T-helper 2 cell treated with Interferon-gamma antibody and Interleukin-4, amounts not matched to agents 5 μg/mL and 100 μg/mL, for 36 hours (primary cell): ENCODE measurements at regions not wholly inside any gene's neighbourhood (a gene's known extent, or its start where the extent isn't known, plus 50 kb on each side); places are given as distances from the start of the nearest gene placed in this dataset.

Experiments
- DNase-seq: peaks from one replicate; pipeline ENCODE4 v3.0.0; 2021; ENCODE audit warnings: low spot score
- H3K27ac Mint-ChIP-seq: one replicate; pipeline ENCODE4 v1.8.0; 2021; ENCODE audit warnings: mild to moderate bottlenecking, mixed read lengths
- H3K27me3 Mint-ChIP-seq: one replicate; pipeline ENCODE4 v1.8.0; 2021; ENCODE audit warnings: low read depth, mixed read lengths
- H3K36me3 Mint-ChIP-seq: one replicate; pipeline ENCODE4 v1.8.0; 2021; ENCODE audit warnings: low read depth, mixed read lengths
- H3K4me1 Mint-ChIP-seq: one replicate; pipeline ENCODE4 v1.8.0; 2021; ENCODE audit warnings: low read depth, mixed read lengths
- H3K4me3 Mint-ChIP-seq: one replicate; pipeline ENCODE4 v1.8.0; 2022; ENCODE audit warnings: mild to moderate bottlenecking, moderate library complexity, mixed read lengths
- H3K9me3 Mint-ChIP-seq: one replicate; pipeline ENCODE4 v1.8.0; 2021; ENCODE audit warnings: mixed read lengths

DNA sequence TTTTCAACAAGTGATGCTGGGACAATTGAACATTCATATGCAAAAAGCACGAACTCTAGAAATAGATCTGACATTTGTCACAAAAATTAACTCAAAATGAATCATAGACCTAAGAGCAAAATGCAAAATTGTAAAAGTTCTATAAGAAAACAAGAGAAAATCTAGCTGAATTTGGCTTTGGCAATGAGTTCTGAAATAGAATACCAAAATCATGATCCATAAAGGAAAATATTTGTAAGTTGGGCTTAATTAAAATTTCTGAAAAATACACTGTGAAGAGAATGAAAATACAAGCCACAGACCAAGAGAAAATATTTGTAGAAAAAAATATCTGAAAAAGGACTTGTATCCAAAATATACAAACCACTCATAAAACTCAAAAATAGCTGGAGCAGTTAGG, 698.8 kb upstream of the CELF2 start:
- H3K9me3 Mint-ChIP-seq: no peaks in the 10 kb centered on the region
- H3K27ac Mint-ChIP-seq: no peak overlapping the region
- H3K27me3 Mint-ChIP-seq: no peaks in the 10 kb centered on the region
- no peaks in the 10 kb centered on the region for H3K36me3 Mint-ChIP-seq
- DNase-seq: no peak
- H3K4me3 Mint-ChIP-seq: no peak overlapping the region
- H3K4me1 Mint-ChIP-seq: no peaks in the 10 kb centered on the region

DNA sequence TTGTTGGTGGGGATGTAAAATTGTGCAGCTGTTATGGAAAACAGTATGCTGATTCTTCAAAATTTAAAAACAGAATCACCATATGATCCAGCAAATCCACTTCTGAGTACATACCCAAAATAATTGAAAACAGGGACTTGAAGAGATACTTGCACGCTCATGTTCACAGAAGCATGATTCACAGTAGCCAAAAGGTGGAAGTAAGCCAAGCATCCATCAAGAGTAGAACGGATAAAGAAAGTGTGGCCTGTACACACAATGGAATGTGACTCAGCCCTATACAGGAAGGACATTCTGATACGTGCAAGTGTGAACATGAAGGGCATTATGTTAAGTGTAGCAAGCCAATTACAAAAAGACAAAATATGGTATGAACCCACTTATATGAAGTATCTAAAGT, 696.7 kb upstream of the CELF2 start:
- no peaks in the 10 kb centered on the region for H3K27me3 Mint-ChIP-seq
- no peaks in the 10 kb centered on the region for H3K4me1 Mint-ChIP-seq
- no peak overlapping the region for H3K27ac Mint-ChIP-seq
- no peak for DNase-seq
- no peaks in the 10 kb centered on the region for H3K9me3 Mint-ChIP-seq
- H3K36me3 Mint-ChIP-seq: no peaks in the 10 kb centered on the region
- H3K4me3 Mint-ChIP-seq: no peak overlapping the region

DNA sequence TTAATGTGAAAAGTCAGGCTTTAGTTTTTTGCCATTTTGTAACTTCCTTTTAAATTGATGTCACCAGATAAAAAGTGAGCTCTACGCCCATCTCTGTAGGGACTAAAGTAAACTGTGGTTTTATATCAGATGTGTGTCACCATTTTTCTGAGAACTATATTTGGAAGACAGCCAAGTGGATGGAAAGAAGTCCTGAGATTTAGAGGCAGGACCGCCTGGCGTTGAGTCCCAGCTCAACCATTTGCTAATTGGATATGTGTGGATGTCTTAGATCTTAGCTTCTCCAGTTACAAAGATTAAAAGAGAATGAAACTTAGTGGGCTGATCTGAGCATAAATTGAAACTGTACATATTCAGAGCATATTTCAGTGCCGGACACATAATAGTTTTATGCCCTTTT, 691.6 kb upstream of the CELF2 start:
- no peak overlapping the region for H3K4me3 Mint-ChIP-seq
- no peak for DNase-seq
- H3K27me3 Mint-ChIP-seq: no peaks in the 10 kb centered on the region
- H3K36me3 Mint-ChIP-seq: no peaks in the 10 kb centered on the region
- H3K4me1 Mint-ChIP-seq: no peaks in the 10 kb centered on the region
- H3K27ac Mint-ChIP-seq: no peak overlapping the region
- no peaks in the 10 kb centered on the region for H3K9me3 Mint-ChIP-seq

DNA sequence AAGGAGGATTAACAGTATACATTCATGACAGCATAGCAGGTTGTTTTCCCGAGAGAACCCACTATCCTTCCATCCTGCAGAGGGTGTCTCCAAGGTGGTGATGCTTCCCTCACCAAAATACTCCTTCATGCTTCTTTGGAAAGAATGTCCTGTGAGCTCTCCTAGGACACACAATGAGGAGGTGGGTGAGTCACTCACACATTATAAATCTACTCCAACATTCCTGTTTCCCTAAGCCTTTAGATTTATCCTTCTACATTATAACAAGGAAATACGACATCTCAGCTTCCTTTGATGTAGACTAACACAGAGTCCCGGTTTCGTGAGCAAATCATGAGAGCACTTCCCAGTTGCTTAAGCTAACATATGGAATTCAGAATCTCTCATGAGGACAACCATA, 689.7 kb upstream of the CELF2 start:
- H3K4me3 Mint-ChIP-seq: no peak overlapping the region
- no peaks in the 10 kb centered on the region for H3K27me3 Mint-ChIP-seq
- H3K36me3 Mint-ChIP-seq: no peaks in the 10 kb centered on the region
- no peaks in the 10 kb centered on the region for H3K4me1 Mint-ChIP-seq
- no peak for DNase-seq
- H3K9me3 Mint-ChIP-seq: no peaks in the 10 kb centered on the region
- H3K27ac Mint-ChIP-seq: no peak overlapping the region

DNA sequence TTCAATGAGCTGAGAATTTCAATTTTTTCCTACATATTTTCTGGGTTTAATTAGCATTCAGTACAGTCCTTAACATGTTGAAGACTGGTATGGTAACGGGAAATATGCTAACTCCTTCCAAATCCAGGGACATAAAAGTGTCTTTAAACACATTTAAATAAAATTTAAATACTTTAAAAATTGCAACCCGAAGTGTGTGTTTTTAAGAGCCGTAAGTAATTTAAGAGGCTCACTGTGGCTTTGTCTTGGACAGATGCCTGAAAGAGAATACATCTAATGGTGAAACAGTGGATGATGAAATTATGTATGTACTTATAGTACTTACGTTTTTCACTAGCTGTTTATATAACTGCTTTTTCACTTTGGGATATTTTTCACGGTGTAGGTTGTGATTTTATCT, 687.3 kb upstream of the CELF2 start:
- Mint-ChIP-seq H3K9me3 (no peaks in the 10 kb centered on the region), H3K27ac (no peak overlapping the region), H3K4me3 (no peak overlapping the region), H3K36me3 (no peaks in the 10 kb centered on the region), H3K4me1 (no peaks in the 10 kb centered on the region), H3K27me3 (no peaks in the 10 kb centered on the region)
- no peak for DNase-seq

DNA sequence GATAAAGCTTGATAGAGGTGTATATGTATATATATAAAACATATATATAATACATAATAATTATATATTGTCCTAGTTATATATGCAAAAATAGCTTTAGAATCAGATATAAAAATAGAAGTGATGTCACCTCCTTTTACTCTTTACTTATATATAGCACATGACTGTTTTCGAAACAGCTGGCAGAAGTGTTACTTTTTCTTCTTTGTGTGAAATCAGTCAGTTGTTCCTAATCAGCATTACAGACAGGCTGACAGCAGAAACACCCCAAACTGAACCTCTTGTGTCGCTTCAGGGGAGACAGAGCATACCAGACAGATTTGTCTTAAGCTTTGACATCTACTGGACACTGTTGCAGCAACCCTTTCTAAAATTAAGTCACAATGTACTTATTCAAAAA, 684.9 kb upstream of the CELF2 start:
- no peaks in the 10 kb centered on the region for H3K36me3 Mint-ChIP-seq
- no peak overlapping the region for H3K4me3 Mint-ChIP-seq
- no peaks in the 10 kb centered on the region for H3K4me1 Mint-ChIP-seq
- DNase-seq: no peak
- H3K27ac Mint-ChIP-seq: no peak overlapping the region
- no peaks in the 10 kb centered on the region for H3K9me3 Mint-ChIP-seq
- no peaks in the 10 kb centered on the region for H3K27me3 Mint-ChIP-seq

DNA sequence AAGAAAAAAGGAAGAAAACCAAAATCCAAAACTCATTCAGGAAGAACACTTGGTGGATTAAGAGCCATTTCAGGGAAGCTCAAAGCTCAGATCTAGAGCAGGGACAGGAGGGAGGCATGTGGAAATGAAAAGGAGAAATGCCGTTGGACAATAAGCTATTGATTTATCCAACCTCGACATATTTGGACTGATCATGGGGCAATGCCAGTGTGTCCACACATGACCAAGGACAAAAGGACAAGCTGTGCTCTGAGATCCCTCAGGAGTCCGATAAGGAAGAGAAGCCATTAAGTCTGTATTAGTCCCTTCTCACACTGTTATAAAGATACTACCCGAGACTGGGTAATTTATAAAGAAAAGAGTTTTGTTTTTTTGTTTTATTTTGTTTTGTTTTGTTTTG, 684.0 kb upstream of the CELF2 start:
- DNase-seq: no peak
- H3K4me3 Mint-ChIP-seq: no peak overlapping the region
- no peak overlapping the region for H3K27ac Mint-ChIP-seq
- H3K36me3 Mint-ChIP-seq: no peaks in the 10 kb centered on the region
- H3K27me3 Mint-ChIP-seq: no peaks in the 10 kb centered on the region
- no peaks in the 10 kb centered on the region for H3K9me3 Mint-ChIP-seq
- H3K4me1 Mint-ChIP-seq: no peaks in the 10 kb centered on the region

DNA sequence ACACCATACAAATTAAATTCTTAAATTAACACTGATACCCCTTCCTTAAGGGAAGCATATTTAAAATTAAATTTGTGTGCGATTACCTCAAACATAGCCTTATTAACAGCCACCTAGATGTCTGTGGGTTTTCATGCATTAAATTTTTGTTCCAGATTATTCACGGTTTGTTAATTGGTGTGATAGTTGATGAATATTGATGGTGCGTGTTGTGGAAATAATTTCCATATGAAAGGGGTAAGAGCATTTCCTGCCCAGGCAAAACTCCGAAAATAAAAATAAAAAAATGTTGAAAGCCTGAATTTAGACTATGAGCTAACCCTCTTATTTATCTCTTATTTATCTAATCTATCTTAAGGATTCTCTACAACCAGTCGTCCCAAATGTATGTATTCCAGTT, 679.3 kb upstream of the CELF2 start:
- no peak overlapping the region for H3K4me3 Mint-ChIP-seq
- no peaks in the 10 kb centered on the region for H3K27me3 Mint-ChIP-seq
- DNase-seq: no peak
- no peaks in the 10 kb centered on the region for H3K36me3 Mint-ChIP-seq
- H3K27ac Mint-ChIP-seq: no peak overlapping the region
- H3K4me1 Mint-ChIP-seq: no peaks in the 10 kb centered on the region
- H3K9me3 Mint-ChIP-seq: no peaks in the 10 kb centered on the region

DNA sequence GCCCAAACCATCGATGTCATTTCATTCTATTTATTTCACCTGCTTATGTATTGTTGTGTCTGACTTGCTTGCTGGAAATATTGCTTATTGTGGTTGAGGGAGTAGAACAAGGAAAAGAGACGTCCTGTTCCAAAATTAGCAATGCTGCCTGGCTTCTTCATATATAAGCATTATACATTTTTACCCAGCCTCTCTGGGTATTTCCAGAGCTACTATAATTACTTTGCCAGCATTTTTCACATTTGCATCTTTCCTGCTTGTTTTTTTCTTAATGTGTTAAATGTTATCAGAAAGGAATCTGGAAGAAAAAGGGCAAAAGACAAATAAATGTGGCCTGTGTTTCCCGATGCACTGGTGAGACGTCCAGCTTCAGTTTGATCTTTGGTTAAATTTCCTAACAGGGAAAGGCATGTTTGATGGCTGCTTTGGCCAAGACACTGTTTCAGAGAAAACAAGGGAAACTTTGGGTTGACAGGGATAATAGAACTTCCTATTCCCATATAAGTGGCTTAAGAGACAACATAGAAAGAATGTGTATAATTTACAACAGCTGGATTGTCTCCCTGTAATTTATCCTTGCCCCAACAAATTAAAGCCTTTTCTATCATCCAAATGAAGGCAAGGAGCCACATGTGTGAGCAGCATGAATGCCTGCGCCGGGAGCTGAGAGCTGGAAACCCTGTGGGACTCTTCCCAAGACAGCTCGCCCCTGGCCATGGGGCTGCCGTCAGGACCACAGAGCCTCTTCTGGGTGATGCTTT, 671.1 kb upstream of the CELF2 start:
- no peaks in the 10 kb centered on the region for H3K4me1 Mint-ChIP-seq
- H3K4me3 Mint-ChIP-seq: no peak overlapping the region
- no peaks in the 10 kb centered on the region for H3K36me3 Mint-ChIP-seq
- no peak for DNase-seq
- H3K27ac Mint-ChIP-seq: no peak overlapping the region
- H3K27me3 Mint-ChIP-seq: no peaks in the 10 kb centered on the region
- no peaks in the 10 kb centered on the region for H3K9me3 Mint-ChIP-seq

DNA sequence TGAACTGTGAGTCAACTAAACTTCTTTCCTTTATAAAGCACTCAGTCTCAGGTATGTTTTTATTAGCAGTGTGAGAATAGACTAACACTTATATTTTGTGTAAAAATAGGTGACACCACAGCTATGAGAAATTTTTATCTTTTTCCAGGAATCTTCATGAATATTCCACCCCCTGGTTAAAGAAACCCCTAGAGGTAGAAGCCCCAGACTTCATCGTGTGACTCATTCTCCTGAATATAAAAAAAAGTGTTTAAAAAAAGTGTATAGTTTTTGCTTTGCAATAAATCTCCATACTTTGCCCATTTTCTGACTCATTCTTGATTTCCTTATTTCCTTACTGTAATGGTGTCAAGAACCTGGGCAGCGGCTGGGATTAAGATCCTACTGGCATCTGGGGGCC, 667.6 kb upstream of the CELF2 start:
- no peaks in the 10 kb centered on the region for H3K4me1 Mint-ChIP-seq
- H3K36me3 Mint-ChIP-seq: no peaks in the 10 kb centered on the region
- H3K9me3 Mint-ChIP-seq: no peaks in the 10 kb centered on the region
- no peak overlapping the region for H3K27ac Mint-ChIP-seq
- H3K27me3 Mint-ChIP-seq: no peaks in the 10 kb centered on the region
- DNase-seq: no peak
- no peak overlapping the region for H3K4me3 Mint-ChIP-seq

DNA sequence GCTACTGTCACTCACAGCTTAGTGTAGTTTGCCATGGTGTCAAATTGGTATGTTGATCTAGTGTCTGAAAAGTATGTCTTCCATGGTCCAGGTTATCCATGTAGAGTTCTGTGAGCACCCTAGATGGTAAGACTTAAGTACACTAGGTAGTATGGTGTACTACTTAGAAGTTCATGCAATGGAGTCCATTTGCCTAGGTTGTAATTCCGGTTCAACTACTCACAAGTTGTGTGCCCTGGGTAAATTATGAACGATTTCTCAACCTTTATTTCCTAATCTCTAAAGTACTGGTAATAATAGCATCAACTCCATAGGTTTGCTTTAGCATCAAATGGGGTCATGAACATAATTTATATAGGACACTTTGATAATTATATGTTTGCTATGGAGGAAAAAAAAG, 666.2 kb upstream of the CELF2 start:
- H3K4me1 Mint-ChIP-seq: no peaks in the 10 kb centered on the region
- no peaks in the 10 kb centered on the region for H3K9me3 Mint-ChIP-seq
- no peaks in the 10 kb centered on the region for H3K36me3 Mint-ChIP-seq
- no peaks in the 10 kb centered on the region for H3K27me3 Mint-ChIP-seq
- no peak for DNase-seq
- H3K27ac Mint-ChIP-seq: no peak overlapping the region
- no peak overlapping the region for H3K4me3 Mint-ChIP-seq

DNA sequence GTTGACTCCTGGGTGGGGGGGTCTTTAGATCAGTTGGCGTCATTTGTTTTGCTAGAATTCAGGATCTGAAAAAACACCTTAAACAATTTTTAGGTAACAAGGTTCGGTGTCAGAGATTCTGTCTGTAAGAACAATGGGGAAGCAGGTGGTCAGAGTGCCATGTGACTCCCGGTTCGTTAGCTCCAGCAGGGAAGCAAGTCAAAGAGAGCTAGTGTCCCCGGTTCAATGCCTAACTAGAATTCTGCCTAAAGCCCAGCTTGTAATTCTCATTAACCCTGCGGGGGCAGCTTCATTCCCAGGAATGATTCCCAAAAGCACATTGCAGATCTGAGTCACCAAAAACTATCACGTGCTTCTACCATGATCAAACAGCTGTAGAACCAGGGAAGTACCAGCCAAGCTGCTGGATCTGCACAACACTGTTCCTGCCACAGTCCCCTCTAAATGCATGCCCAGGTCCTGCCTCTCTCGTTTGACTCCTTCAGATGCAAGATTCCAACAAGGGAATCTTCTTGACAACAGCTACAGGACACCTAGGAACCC, 664.3 kb upstream of the CELF2 start:
- H3K4me1 Mint-ChIP-seq: no peaks in the 10 kb centered on the region
- no peaks in the 10 kb centered on the region for H3K9me3 Mint-ChIP-seq
- DNase-seq: no peak
- H3K27ac Mint-ChIP-seq: no peak overlapping the region
- no peaks in the 10 kb centered on the region for H3K36me3 Mint-ChIP-seq
- H3K4me3 Mint-ChIP-seq: no peak overlapping the region
- no peaks in the 10 kb centered on the region for H3K27me3 Mint-ChIP-seq

DNA sequence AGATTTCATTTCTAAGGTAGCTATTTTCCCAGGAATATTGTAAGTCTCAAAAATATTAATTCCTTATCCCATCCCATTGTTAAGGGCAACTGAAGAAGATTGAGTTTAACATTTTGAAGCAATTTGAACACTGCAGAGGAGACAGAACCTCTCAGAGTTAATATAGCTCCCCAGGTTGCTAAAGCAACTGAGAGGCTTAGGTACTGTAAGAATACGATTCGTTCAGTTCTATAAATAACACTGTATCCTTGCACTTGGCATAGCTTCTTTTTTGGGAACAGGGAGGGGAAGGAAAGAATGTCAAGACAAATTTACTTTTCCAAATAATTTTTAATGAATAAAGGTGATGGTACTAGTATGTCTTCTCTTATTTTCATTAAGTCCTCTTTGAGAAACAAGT, 658.4 kb upstream of the CELF2 start:
- Mint-ChIP-seq H3K4me1 (no peaks in the 10 kb centered on the region), H3K4me3 (no peak overlapping the region), H3K36me3 (no peaks in the 10 kb centered on the region), H3K27ac (no peak overlapping the region), H3K9me3 (no peaks in the 10 kb centered on the region), H3K27me3 (no peaks in the 10 kb centered on the region)
- no peak for DNase-seq

DNA sequence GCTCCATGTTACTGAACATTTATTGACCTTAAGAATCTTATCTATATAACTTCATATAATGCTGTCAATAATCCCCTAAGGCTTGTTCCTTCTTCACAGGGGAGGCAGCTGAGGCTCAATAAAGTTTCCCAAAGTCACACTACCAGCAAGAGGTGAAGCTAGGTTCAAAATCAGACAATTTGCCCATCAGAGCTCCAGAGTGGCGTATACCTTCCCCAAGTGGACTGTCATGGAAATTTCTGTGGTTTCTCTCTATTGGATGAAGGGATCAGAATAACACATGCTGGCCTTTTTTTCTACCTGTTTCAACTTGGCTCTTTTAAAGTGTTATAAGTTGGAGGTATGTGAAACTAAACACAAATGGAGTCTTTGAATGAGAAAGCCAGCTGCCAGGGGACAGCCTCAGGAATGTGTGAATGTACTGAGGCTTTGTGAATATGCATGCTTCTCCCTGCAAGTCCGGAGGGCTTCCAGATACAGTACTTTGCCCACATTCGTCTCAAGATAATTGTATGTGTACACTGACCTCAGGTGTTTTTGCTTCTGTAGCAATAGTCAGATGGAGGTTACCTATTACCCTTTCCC, 656.3 kb upstream of the CELF2 start:
- Mint-ChIP-seq H3K27me3 (no peaks in the 10 kb centered on the region), H3K9me3 (no peaks in the 10 kb centered on the region), H3K27ac (no peak overlapping the region), H3K4me1 (no peaks in the 10 kb centered on the region), H3K36me3 (no peaks in the 10 kb centered on the region), H3K4me3 (no peak overlapping the region)
- DNase-seq: no peak

DNA sequence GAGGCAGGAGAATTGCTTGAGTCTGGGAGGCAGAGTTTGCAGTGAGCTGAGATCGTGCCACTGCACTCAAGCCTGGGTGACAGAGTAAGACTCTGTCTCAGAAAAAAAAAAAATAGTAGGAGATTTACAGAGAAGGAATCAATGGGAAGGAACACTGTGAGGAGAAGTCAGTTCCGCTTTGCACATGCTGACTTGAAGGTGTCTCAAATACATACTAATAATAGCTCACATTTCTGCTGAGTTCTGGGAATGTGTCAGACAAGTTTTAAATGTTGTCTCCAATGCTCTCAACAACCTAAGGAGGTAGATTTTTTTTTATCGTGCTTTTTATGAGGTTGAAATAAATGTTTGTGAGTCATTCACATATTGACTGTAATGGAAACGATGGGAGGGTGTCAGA, 654.9 kb upstream of the CELF2 start:
- H3K36me3 Mint-ChIP-seq: no peaks in the 10 kb centered on the region
- no peak overlapping the region for H3K4me3 Mint-ChIP-seq
- no peaks in the 10 kb centered on the region for H3K27me3 Mint-ChIP-seq
- H3K27ac Mint-ChIP-seq: no peak overlapping the region
- H3K4me1 Mint-ChIP-seq: no peaks in the 10 kb centered on the region
- DNase-seq: no peak
- H3K9me3 Mint-ChIP-seq: no peaks in the 10 kb centered on the region
